ENCODE measurements at regions not wholly inside any gene's neighbourhood (a gene's known extent, or its start where the extent isn't known, plus 50 kb on each side); places are given as distances from the start of the nearest gene placed in this dataset.

- no peak for DNase-seq (ENCODE audit: low read depth in 3 of 3)
These were observed 360.8 kb upstream of the ARID1B start for GRCh38 chr6:156416391-156416790.

GRCh38 chr6:156413154-156413553 lies 364.0 kb upstream of the ARID1B start:
- no peak for DNase-seq (ENCODE audit: low read depth in 3 of 3)

GRCh38 chr6:156410649-156411048 lies 366.5 kb upstream of the ARID1B start:
- no peak for DNase-seq (ENCODE audit: low read depth in 3 of 3)

GRCh38 chr6:156408655-156409054 lies 368.5 kb upstream of the ARID1B start:
- DNase-seq (ENCODE audit: low read depth in 3 of 3) = no peak

GRCh38 chr6:156407334-156407733 lies 369.8 kb upstream of the ARID1B start:
- DNase-seq (ENCODE audit: low read depth in 3 of 3) = no peak

- DNase-seq (ENCODE audit: low read depth in 3 of 3) = no peak
These were observed 370.5 kb upstream of the ARID1B start for GRCh38 chr6:156406688-156407087.

- DNase-seq (ENCODE audit: low read depth in 3 of 3) = no peak
These were observed 371.1 kb upstream of the ARID1B start for GRCh38 chr6:156406099-156406498.

GRCh38 chr6:156402628-156403027 lies 374.6 kb upstream of the ARID1B start:
- DNase-seq (ENCODE audit: low read depth in 3 of 3) = no peak

GRCh38 chr6:156402227-156402626 lies 375.0 kb upstream of the ARID1B start:
- DNase-seq (ENCODE audit: low read depth in 3 of 3) = no peak

- no peak for DNase-seq (ENCODE audit: low read depth in 3 of 3)
These were observed 376.7 kb upstream of the ARID1B start for GRCh38 chr6:156400487-156400886.

GRCh38 chr6:156398966-156399365 lies 378.2 kb upstream of the ARID1B start:
- no peak for DNase-seq (ENCODE audit: low read depth in 3 of 3)

GRCh38 chr6:156398371-156398770 lies 378.8 kb upstream of the ARID1B start:
- no peak for DNase-seq (ENCODE audit: low read depth in 3 of 3)

- DNase-seq (ENCODE audit: low read depth in 3 of 3) = no peak
These were observed 380.3 kb upstream of the ARID1B start for GRCh38 chr6:156396791-156397418.

GRCh38 chr6:156396068-156396771 lies 381.0 kb upstream of the ARID1B start:
- DNase-seq (ENCODE audit: low read depth in 3 of 3) = no peak

- DNase-seq (ENCODE audit: low read depth in 3 of 3) = peak in 2 of 3 experiments; percentile 18 to 26
These were observed 381.9 kb upstream of the ARID1B start for GRCh38 chr6:156395276-156395675.

GRCh38 chr6:156392648-156393047 lies 384.5 kb upstream of the ARID1B start:
- DNase-seq (ENCODE audit: low read depth in 3 of 3) = no peak

GRCh38 chr6:156391977-156392376 lies 385.2 kb upstream of the ARID1B start:
- DNase-seq (ENCODE audit: low read depth in 3 of 3) = no peak

GRCh38 chr6:156391061-156391672 lies 386.0 kb upstream of the ARID1B start:
- DNase-seq (ENCODE audit: low read depth in 3 of 3) = no peak

GRCh38 chr6:156390621-156391020 lies 386.6 kb upstream of the ARID1B start:
- DNase-seq (ENCODE audit: low read depth in 3 of 3) = no peak

- no peak for DNase-seq (ENCODE audit: low read depth in 3 of 3)
These were observed 387.9 kb upstream of the ARID1B start for GRCh38 chr6:156389296-156389695.

GRCh38 chr6:156387472-156387871 lies 389.7 kb upstream of the ARID1B start:
- DNase-seq (ENCODE audit: low read depth in 3 of 3) = no peak

GRCh38 chr6:156383059-156383458 lies 394.1 kb upstream of the ARID1B start:
- DNase-seq (ENCODE audit: low read depth in 3 of 3) = no peak
